Tongue (tissue), 1 donor: ENCODE measurements at regions not wholly inside any gene's neighbourhood (a gene's known extent, or its start where the extent isn't known, plus 50 kb on each side); places are given as distances from the start of the nearest gene placed in this dataset.

Experiments used
- DNase-seq: peaks from one replicate; pipeline ENCODE4 v3.0.0-alpha.2; 2015

GRCh38 chr9:126154182-126154827 lies 172.3 kb upstream of the MVB12B start:
- no peak for DNase-seq

- DNase-seq: no peak
Observed at GRCh38 chr9:126154869-126155268, 171.8 kb upstream of the MVB12B start.

GRCh38 chr9:126155756-126156664 lies 170.6 kb upstream of the MVB12B start:
- no peak for DNase-seq

GRCh38 chr9:126156898-126157297 lies 169.7 kb upstream of the MVB12B start:
- DNase-seq: no peak

GRCh38 chr9:126157423-126157822 lies 169.2 kb upstream of the MVB12B start:
- no peak for DNase-seq

GRCh38 chr9:126157826-126158587 lies 168.6 kb upstream of the MVB12B start:
- no peak for DNase-seq

GRCh38 chr9:126158588-126159429 lies 167.8 kb upstream of the MVB12B start:
- DNase-seq: no peak

GRCh38 chr9:126159430-126160060 lies 167.1 kb upstream of the MVB12B start:
- no peak for DNase-seq

GRCh38 chr9:126160067-126160853 lies 166.4 kb upstream of the MVB12B start:
- DNase-seq: no peak

GRCh38 chr9:126160854-126161329 lies 165.7 kb upstream of the MVB12B start:
- DNase-seq: no peak

- no peak for DNase-seq
Observed at GRCh38 chr9:126162611-126163381, 163.8 kb upstream of the MVB12B start.

- DNase-seq: no peak
Observed at GRCh38 chr9:126164796-126165525, 161.7 kb upstream of the MVB12B start.

GRCh38 chr9:126165755-126166154 lies 160.9 kb upstream of the MVB12B start:
- no peak for DNase-seq

GRCh38 chr9:126166291-126166690 lies 160.3 kb upstream of the MVB12B start:
- no peak for DNase-seq

- no peak for DNase-seq
Observed at GRCh38 chr9:126166866-126167265, 159.8 kb upstream of the MVB12B start.

- no peak for DNase-seq
Observed at GRCh38 chr9:126169736-126170135, 156.9 kb upstream of the MVB12B start.

- DNase-seq: no peak
Observed at GRCh38 chr9:126170286-126170823, 156.3 kb upstream of the MVB12B start.

- DNase-seq: no peak
Observed at GRCh38 chr9:126171641-126172040, 155.0 kb upstream of the MVB12B start.

GRCh38 chr9:126173401-126173800 lies 153.2 kb upstream of the MVB12B start:
- DNase-seq: no peak
